GM21381 (cell line): ENCODE measurements at regions not wholly inside any gene's neighbourhood (a gene's known extent, or its start where the extent isn't known, plus 50 kb on each side); places are given as distances from the start of the nearest gene placed in this dataset.

Experiments
- ATAC-seq: cut with Tn5 transposase; IDR thresholded peaks from one replicate; pipeline ENCODE4 v1.9.1; 2021; ENCODE audit warnings: mild to moderate bottlenecking, moderate library complexity; ENCODE audit not compliant: unreplicated experiment

GRCh38 chr6:91860541-91861335, 1273.9 kb upstream of the MAP3K7 start:
- no peak for ATAC-seq

DNA sequence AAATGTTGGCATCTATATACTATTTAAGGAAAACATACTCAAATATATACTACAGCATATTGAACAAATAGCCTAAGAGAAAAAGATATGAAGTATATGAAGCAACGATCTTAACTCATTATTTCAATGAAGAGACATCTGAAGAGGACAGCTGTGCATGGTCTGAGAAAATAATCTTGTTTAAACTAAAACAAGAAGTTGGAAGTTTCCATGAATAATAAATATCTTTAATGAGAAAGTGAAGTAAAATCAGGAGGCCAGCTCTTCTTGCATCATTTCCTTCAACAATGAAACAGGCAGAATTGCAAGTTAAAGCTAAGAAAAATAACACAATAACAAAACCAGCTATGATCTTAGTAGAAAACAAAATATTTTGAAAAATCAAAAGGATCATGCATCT, 1265.4 kb upstream of the MAP3K7 start:
- ATAC-seq = no peak

GRCh38 chr6:91834813-91835212, 1247.9 kb upstream of the MAP3K7 start:
- ATAC-seq = no peak

DNA sequence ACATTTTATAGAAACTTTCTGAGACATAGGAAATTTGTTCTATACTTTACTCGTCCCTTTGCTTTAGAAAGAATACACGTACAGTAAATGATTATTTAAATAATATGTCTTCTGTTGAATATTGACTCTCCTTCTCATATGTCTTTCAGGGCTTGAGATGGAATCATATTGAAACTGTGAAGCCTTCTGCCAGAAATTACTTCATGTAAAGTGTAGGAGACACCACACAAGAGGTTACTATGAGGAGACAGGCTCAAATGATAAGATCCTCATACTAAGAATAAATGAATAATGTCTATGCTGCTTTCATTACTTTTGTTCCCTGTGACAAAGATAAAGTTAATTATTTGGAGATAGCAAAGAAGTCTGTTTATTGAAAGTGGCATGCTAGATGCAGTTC, 1240.3 kb upstream of the MAP3K7 start:
- ATAC-seq = no peak

- no peak for ATAC-seq
Observed at GRCh38 chr6:91826128-91826527, 1239.3 kb upstream of the MAP3K7 start.

GRCh38 chr6:91824331-91824730, 1237.5 kb upstream of the MAP3K7 start:
- ATAC-seq = no peak

- ATAC-seq = no peak
Observed at GRCh38 chr6:91822581-91822980, 1235.7 kb upstream of the MAP3K7 start.

DNA sequence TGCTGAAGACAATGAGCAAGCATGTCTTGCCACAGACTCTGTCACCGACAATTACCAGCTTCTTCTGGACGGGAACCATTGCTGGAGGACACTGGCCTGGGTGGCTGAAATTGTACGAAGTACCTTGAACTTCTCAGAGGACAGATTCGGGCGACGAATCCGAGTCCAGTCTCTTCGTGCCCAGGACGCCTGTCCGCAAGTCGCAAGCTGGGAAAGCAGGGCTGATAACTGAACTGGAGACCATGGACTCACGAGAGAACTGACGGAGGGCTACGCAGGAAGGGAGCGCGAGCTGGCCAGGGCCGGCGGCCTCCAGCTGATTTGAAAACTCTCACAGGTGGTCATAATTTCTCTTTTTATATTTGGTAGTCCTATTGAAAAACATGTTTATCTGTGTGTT, 1229.5 kb upstream of the MAP3K7 start:
- ATAC-seq = no peak

- no peak for ATAC-seq
Observed at GRCh38 chr6:91813641-91814040, 1226.8 kb upstream of the MAP3K7 start.

GRCh38 chr6:91812596-91813274, 1225.9 kb upstream of the MAP3K7 start:
- no peak for ATAC-seq

GRCh38 chr6:91804981-91805380, 1218.1 kb upstream of the MAP3K7 start:
- ATAC-seq = no peak

- no peak for ATAC-seq
Observed at GRCh38 chr6:91802431-91802830, 1215.6 kb upstream of the MAP3K7 start.

- ATAC-seq = no peak
Observed at GRCh38 chr6:91796603-91797002, 1209.7 kb upstream of the MAP3K7 start.

DNA sequence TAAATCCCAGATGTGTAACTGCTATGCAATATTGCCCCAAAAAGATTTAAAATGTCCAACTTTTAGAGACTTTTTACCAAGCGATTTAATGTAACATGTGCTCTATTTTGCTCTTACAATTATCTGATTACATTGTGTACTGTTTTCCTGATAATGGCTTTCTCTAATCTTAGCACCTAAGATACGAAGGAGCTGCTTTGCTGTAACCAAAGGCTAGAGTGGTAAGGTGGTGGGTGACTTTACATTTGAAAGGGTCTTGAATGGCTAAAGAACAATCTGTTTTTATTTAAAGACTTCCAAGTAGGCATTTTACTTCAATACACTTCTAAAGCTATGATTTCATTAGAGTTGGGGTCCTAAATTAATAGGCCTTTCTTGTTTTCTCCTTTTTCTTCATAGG, 1201.6 kb upstream of the MAP3K7 start:
- no peak for ATAC-seq

- ATAC-seq = no peak
Observed at GRCh38 chr6:91786474-91787184, 1199.8 kb upstream of the MAP3K7 start.

DNA sequence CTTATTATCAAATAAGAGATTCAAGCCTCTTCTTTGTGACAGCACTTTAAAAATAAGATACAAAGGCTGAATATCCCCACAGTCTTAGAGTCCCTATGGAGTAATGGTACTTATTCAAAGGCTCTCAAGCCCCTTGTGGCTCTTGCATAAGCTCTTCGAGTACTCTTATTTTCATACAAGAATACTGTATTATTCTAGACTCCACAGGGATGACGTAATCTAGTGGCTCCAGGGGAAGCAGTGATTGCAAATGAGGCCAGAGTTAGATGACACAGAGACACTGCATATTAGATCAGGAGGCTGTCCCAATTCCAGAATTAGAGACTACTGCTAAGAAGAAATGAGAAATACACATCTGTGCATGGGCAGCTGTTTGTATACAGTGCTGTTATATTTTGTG, 1195.9 kb upstream of the MAP3K7 start:
- no peak for ATAC-seq

DNA sequence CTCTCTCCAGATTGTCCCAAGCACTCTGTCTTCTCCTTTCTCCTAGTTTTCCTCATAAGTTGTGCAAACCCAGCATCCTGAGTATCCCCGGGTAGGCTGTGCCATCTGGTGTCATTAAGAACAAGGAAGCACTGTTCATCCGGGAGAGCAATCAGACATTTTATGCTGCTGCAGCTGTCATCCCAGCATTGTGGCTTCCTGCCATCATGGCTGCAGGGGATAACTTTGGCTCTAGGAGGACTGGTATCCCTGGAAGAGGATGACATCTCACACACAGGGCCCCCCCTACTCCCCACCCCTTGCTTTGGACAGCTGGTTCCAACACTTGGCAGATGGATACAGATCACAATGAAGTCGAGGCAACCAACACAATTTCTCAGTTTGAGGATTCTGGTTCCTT, 1195.1 kb upstream of the MAP3K7 start:
- ATAC-seq = no peak

DNA sequence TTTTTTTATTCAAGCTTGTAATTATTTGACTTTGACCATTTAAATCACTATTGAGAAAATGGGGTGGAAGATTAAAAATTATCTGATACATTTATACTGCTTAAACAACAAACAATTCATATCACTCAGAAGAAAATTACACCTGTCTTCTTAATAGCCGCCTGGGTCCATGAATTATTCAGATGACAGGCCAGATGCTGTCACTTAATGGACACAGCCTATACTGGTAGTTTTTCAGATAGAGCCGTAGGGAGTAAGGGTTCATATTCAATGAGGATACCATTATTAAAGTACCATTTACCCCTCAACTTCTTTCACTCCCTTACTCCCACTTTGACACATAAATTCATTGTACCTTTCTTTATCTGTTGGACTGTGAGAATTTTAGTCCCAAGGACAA, 1193.4 kb upstream of the MAP3K7 start:
- no peak for ATAC-seq

DNA sequence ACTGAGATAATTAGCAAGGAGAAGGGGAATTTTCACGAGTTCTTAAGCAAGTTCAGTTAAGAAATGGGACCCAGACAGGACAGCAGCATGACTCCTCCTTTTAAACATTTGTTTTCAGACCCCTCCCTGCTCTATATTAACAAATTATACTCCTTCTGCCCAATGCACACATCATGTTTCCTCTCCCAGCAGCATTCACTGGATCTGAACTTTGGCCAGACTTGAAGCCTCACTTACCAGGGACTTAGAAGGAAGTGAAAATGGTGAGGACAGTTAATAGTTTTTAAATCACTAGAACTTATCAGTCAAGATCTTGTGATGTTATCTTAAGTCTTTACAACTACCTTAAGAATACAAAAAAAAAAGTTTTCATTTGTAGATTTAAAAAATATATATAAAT, 1174.7 kb upstream of the MAP3K7 start:
- no peak for ATAC-seq

DNA sequence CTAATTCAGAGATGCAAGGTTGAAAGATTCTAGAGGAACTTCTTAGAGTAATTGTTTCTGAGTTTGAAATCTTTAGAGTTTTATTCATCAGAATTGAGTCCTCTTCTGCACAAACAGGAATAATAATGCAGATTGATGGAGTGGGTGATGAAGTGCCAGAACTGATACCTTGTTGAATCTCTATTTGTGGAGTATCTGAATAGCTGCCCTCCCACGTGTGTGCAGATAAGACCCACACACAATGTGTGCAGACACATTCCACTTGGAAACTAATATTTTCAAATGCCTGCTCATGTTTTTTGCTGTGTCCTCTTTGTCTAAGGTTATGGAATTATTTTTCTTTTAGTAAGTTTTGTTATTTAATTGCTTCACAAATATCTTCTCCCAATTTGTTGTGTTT, 1167.8 kb upstream of the MAP3K7 start:
- no peak for ATAC-seq

DNA sequence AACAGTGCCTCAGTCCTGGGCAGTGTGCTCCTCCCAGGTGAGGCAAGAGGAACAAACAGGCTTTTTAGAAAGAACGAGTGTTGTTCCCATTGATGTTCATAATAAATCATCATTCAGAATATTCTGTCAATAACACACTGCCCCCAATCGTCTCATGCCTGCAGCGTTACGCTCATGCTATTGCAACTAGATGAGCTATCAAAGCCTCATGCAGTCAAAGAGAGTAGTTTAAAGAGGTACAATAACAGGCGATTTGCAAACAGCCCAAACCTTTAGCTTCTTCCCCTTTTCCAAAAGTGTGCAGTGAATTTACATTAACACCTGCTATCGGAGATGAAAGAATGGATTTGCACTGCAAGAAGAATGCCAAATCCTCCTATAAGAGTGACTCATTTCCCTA, 1164.7 kb upstream of the MAP3K7 start:
- no peak for ATAC-seq

- ATAC-seq = no peak
Observed at GRCh38 chr6:91744566-91744965, 1157.7 kb upstream of the MAP3K7 start.
